C4-2B (cell line): ENCODE measurements at regions not wholly inside any gene's neighbourhood (a gene's known extent, or its start where the extent isn't known, plus 50 kb on each side); places are given as distances from the start of the nearest gene placed in this dataset.

Experiments used
- H3K27ac ChIP-seq: fragments of 450-650 bp; 2 replicates; pipeline ENCODE4 v1.5.1; 2017
- CTCF ChIP-seq: fragments of 450-650 bp; conservative IDR thresholded peaks from 2 replicates; pipeline ENCODE4 v1.5.1; 2017; ENCODE audit warnings: mild to moderate bottlenecking
- ZFX ChIP-seq: fragments of 450-650 bp; IDR thresholded peaks from 2 replicates; pipeline ENCODE4 v1.6.1; 2017

- no peak overlapping the region for H3K27ac ChIP-seq
- no peak for TF ChIP-seq ZFX
- no peak for TF ChIP-seq CTCF
Observed at GRCh38 chr2:145416640-145417039, 896.7 kb upstream of the ZEB2 start.

GRCh38 chr2:145415151-145415550, 895.2 kb upstream of the ZEB2 start:
- H3K27ac ChIP-seq = no peak overlapping the region
- TF ChIP-seq ZFX (no peak), CTCF (no peak)

- H3K27ac ChIP-seq = no peak overlapping the region
- TF ChIP-seq ZFX (no peak), CTCF (no peak)
Observed at GRCh38 chr2:145413261-145414030, 893.5 kb upstream of the ZEB2 start.

- no peak for TF ChIP-seq ZFX
- H3K27ac ChIP-seq = no peak overlapping the region
Observed at GRCh38 chr2:145412155-145412554, 892.2 kb upstream of the ZEB2 start.

GRCh38 chr2:145411493-145411892, 891.6 kb upstream of the ZEB2 start:
- TF ChIP-seq ZFX = no peak
- TF ChIP-seq CTCF = no peak
- H3K27ac ChIP-seq = no peak overlapping the region

- TF ChIP-seq CTCF (no peak), ZFX (no peak)
- no peak overlapping the region for H3K27ac ChIP-seq
Observed at GRCh38 chr2:145410086-145410485, 890.2 kb upstream of the ZEB2 start.

GRCh38 chr2:145408980-145409379, 889.1 kb upstream of the ZEB2 start:
- TF ChIP-seq CTCF (no peak), ZFX (no peak)
- no peak overlapping the region for H3K27ac ChIP-seq

- no peak overlapping the region for H3K27ac ChIP-seq
- TF ChIP-seq ZFX = no peak
- TF ChIP-seq CTCF = no peak
Observed at GRCh38 chr2:145404690-145405089, 884.8 kb upstream of the ZEB2 start.
